Ishikawa (cell line): ENCODE measurements at regions not wholly inside any gene's neighbourhood (a gene's known extent, or its start where the extent isn't known, plus 50 kb on each side); places are given as distances from the start of the nearest gene placed in this dataset.

Source experiments
- CEBPB ChIP-seq: IDR thresholded peaks from 2 replicates; pipeline ENCODE4 v1.6.1; 2012
- EGR1 ChIP-seq: IDR thresholded peaks from 2 replicates; pipeline ENCODE4 v1.6.1; 2012
- EP300 ChIP-seq: IDR thresholded peaks from 2 replicates; pipeline ENCODE4 v1.6.1; 2012; ENCODE audit warnings: borderline replicate concordance
- RAD21 ChIP-seq: IDR thresholded peaks from 2 replicates; pipeline ENCODE4 v1.6.1; 2012; ENCODE audit warnings: low read depth
- TAF1 ChIP-seq: IDR thresholded peaks from 2 replicates; pipeline ENCODE4 v1.6.1; 2012; ENCODE audit warnings: low read depth, mild to moderate bottlenecking
- TEAD4 ChIP-seq: IDR thresholded peaks from 2 replicates; pipeline ENCODE4 v1.6.1; 2012
- ZBTB7A ChIP-seq: IDR thresholded peaks from 2 replicates; pipeline ENCODE4 v1.6.1; 2012; ENCODE audit warnings: low read depth
- TF ChIP-seq, protein P1 (sequence below): IDR thresholded peaks from 2 replicates; pipeline ENCODE4 v1.6.1; 2012
- TF ChIP-seq, protein P2 (sequence below): IDR thresholded peaks from 2 replicates; pipeline ENCODE4 v1.6.1; 2012; ENCODE audit warnings: low read depth, mild to moderate bottlenecking

GRCh38 chr12:92619026-92619425 is 83.8 kb upstream of the PLEKHG7 start:
- TF ChIP-seq CEBPB (no peak), RAD21 (no peak), TEAD4 (no peak), EP300 (no peak), TAF1 (no peak), ZBTB7A (no peak), EGR1 (no peak)
- TF ChIP-seq, protein P1, sequence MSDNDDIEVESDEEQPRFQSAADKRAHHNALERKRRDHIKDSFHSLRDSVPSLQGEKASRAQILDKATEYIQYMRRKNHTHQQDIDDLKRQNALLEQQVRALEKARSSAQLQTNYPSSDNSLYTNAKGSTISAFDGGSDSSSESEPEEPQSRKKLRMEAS = no peak
- TF ChIP-seq, protein P2, sequence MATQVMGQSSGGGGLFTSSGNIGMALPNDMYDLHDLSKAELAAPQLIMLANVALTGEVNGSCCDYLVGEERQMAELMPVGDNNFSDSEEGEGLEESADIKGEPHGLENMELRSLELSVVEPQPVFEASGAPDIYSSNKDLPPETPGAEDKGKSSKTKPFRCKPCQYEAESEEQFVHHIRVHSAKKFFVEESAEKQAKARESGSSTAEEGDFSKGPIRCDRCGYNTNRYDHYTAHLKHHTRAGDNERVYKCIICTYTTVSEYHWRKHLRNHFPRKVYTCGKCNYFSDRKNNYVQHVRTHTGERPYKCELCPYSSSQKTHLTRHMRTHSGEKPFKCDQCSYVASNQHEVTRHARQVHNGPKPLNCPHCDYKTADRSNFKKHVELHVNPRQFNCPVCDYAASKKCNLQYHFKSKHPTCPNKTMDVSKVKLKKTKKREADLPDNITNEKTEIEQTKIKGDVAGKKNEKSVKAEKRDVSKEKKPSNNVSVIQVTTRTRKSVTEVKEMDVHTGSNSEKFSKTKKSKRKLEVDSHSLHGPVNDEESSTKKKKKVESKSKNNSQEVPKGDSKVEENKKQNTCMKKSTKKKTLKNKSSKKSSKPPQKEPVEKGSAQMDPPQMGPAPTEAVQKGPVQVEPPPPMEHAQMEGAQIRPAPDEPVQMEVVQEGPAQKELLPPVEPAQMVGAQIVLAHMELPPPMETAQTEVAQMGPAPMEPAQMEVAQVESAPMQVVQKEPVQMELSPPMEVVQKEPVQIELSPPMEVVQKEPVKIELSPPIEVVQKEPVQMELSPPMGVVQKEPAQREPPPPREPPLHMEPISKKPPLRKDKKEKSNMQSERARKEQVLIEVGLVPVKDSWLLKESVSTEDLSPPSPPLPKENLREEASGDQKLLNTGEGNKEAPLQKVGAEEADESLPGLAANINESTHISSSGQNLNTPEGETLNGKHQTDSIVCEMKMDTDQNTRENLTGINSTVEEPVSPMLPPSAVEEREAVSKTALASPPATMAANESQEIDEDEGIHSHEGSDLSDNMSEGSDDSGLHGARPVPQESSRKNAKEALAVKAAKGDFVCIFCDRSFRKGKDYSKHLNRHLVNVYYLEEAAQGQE = no peak
